MV-4-11 (cell line): ENCODE measurements at regions not wholly inside any gene's neighbourhood (a gene's known extent, or its start where the extent isn't known, plus 50 kb on each side); places are given as distances from the start of the nearest gene placed in this dataset.
A peak's percentile ranks its signal among the peaks of the same experiment; 100 is the strongest.
"Not testable (repeated sequence)": the region's sequence is repeated elsewhere in the genome, so short reads cannot be mapped to it uniquely, and the experiment has no call there.

Source experiments
- DNase-seq: peaks from one replicate; lab custom pipeline; 2025; lab: John Stamatoyannopoulos, UW

DNA sequence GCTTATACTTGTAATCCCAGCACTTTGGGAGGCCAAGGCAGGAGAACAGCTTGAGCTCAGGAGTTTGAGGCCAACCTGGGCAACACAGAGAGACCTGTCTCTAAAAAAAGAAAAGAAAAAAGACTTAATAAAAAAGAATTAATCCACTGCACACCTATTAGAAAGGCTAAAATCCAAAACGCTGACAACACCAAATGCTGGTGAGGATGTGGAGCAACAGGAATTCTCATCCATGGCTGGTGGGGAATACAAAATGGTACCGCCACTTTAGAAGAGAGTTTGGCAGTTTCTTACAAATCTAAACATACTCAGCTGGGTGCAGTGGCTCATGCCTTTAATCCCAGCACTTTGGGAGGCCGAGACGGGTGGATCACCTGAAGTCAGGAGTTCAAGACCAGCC is 110.0 kb upstream of the NDUFV2 start:
- DNase-seq: not testable (repeated sequence)

DNA sequence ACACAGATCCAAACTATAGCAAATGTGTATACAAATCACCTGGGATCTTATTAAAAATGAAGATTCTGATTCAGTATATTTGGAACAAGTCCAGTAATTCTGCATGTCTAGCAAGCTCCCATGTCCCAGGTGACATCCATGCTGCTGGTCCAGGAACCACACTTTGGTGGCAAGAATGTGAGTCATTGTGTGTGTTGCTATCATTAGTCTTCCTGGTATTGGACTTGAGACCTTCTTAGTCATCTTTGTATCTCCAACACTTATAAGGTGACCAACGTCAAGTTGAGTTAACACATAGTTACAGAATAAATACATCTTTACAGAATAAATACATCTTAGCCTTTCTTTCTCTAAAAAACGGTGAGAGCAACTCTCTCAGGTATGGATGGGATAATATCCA is 107.9 kb upstream of the NDUFV2 start:
- peak; percentile 1 for DNase-seq

- DNase-seq: no peak
Measured at GRCh38 chr18:8995096-8995495, 107.4 kb upstream of the NDUFV2 start.

GRCh38 chr18:8996771-8997432 is 105.6 kb upstream of the NDUFV2 start:
- DNase-seq: peak; percentile 82

DNA sequence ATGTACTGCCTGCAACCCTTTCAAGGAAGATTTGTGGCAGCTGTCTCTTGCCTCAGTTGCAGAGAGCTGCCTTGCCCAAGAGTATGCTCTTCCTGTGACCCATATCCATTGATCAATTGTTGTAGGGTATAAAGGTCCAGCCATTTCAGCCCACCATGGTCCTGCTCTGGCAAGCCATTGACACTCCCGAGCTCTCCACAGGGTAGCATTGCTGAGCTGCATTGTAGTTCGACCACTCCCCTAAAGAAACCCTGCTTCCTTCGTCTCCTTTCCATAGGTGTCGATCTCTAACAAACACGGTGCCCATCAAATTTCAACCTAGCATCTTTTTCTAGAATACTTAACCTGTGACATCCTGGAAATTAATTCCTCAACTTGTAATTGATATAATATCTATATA is 104.9 kb upstream of the NDUFV2 start:
- DNase-seq: no peak

GRCh38 chr18:8998481-8999217 is 103.8 kb upstream of the NDUFV2 start:
- no peak for DNase-seq

DNA sequence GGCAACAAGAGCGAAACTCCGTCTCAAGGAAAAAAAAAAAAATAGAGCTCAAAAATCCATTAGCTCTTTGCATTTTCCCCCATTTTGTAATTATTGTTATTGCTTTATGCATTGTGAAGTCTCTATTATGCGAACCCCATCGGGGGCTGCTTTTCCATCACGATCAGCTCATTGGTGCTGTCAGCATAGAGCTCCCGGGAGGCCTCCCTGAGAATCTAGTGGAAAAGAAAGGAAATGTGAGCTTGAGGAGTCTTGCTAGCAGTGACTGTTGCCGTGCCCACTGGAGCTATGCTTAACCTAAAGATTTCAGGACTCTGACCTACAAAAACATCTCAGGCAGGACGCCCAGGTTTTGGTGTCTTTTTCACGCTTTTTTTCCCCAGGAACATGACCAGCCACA is 102.6 kb upstream of the NDUFV2 start:
- no peak for DNase-seq

DNA sequence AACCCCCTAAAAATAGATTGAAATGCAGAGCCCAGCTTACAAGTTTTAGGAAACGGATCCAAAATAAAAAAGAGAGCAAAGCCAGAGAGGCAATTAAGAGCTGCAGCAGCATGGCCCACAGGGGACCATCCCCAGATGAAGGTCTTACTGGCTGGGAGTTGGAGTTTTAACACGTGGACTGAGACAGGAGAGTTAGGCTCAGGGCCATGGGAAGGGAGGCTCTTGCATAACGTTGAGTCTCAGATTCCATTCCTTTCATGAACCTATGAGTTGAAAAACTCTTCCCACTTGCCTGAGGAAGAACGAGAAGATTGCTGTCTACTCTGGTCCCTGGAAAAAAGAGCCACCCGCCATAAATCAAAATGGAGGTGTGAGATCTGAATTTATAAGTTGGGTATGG is 101.8 kb upstream of the NDUFV2 start:
- no peak for DNase-seq

DNA sequence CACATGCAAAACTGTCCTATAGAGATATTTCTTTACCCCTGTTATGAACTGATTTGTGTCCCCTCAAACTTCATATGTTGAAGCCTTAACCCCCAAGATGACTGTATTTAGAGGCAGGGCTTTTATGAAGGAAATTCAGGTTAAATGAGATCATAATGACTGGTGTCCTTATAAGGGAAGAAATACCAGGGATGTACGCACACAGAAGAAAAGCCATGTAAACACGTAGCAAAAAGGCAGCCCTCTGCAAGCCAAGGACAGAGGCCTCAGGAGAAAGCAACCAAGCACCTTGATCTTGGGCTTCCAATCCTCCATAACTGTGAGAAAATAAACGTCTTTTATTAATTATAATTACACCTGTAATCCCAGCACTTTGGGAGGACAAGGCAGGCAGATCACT is 101.3 kb upstream of the NDUFV2 start:
- DNase-seq: no peak

DNA sequence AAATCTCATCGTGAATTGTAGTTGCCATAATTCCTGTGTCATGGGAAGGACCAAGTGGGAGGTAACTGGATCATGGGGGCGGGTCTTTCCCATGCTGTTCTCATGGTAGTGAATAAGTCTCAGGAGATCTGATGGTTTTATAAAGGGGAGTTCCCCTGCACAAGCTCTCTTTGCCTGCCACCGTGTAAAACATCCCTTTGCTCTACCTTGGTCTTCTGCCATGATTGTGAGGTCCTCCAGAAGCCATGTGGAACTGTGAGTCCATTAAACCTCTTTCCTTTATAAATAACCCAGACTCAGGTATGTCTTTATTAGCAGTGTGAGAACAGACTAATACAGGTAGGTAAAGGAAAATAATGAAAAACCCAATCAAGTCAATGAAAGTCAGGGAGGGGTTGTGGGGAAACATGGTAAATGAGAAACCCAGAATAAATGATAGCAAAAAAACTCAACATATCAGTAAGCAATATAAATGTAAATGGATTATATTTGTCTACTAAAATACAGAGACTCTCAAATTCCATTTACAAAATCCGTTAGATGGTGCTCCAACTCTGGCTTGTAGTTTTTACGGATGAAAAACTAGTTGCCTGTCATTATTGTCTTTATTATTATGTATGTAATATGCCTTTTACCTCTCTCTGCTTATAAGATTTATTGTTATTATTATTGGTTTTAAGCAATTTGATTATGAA is 98.9 kb upstream of the NDUFV2 start:
- no peak for DNase-seq

- DNase-seq: not testable (repeated sequence)
Measured at GRCh38 chr18:9004308-9004707, 98.2 kb upstream of the NDUFV2 start.

DNA sequence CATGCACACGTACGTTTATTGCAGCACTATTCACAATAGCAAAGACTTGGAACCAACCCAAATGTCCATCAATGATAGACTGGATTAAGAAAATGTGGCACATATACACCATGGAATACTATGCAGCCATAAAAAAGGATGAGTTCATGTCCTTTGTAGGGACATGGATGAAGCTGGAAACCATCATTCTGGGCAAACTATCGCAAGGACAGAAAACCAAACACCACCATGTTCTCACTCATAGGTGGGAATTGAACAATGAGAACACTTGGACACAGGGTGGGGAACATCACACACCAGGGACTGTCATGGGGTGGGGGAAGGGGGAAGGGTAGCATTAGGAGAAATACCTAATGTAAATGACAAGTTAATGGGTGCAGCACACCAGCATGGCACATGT is 94.8 kb upstream of the NDUFV2 start:
- not testable (repeated sequence) for DNase-seq

GRCh38 chr18:9008200-9008708 is 94.2 kb upstream of the NDUFV2 start:
- no peak for DNase-seq

DNA sequence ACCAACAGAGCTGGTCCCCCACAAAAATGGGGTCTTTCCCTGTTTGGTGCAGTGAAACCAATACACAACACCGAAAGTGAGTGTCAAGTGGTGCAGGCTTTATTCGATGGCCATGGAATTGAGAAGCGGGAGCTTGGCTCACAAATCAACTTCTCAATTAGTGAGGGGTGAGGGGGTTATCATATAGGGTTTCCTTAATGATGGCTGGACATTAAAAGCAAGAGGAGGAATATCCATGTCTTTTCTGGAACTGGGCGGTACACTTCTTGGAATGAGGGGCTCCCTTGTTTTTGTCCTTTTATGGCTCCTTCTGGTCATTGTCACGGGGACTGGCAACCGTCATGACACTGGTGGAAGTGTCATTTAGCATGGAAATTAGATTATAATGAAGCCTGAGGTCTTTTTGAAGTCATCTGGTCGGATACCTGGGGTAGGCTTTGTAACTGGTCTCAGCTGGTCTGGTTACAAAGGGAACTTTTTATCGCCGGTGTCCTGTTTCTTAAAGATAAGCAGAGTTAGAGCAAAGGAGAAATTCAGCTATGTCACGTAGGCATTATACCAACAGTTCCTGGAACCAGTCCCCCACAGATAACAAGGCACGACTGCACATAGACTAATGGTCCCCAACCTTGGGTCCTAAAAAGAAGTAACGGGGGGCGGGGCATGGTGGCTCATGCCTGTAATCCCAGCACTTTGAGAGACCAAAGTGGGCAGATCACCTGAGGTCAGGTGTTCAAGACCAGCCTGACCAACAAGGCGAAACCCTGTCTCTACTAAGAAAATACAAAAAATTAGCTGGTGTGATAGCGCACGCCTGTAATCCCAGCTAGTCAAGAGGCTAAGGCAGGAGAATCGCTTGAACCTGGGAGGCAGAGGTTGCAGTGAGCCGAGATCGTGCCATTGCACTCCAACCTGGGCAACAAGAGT is 93.5 kb upstream of the NDUFV2 start:
- DNase-seq: no peak

DNA sequence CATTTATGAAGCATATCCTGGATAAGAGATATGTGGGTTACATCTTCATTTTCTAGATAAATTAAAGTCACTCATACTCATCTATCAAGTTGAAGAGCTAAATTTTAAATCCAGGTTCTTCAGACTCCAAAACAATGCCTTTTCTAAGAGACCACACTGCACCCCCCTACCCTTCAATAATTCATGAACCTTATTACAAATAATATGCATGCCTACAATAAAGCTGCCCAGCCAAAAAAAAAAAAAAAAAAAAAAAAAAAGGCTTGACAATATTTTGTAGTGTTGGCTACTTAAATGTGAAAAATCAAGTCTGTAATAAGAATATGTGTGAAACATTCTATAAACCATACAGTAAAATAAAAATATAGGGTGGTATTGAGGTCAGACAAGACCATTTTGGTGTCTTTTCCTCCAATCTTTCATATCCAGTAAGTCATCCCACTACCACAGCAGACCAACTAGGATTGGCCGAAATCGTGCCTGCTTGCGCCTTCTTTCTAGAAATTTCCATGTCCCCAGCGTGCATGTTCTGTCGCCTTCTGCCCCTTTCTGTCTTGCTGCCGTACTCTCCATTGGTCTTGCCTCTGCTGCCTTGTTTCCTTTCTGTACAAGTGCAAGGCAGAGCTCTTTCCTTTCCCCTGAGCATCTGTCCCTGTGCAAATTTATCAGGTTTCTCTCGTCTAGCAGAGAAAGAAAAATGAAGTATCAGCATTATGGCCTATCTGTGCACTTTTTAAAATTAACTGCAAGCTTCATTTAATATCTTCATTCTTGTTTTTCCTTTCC is 92.6 kb upstream of the NDUFV2 start:
- DNase-seq: no peak

DNA sequence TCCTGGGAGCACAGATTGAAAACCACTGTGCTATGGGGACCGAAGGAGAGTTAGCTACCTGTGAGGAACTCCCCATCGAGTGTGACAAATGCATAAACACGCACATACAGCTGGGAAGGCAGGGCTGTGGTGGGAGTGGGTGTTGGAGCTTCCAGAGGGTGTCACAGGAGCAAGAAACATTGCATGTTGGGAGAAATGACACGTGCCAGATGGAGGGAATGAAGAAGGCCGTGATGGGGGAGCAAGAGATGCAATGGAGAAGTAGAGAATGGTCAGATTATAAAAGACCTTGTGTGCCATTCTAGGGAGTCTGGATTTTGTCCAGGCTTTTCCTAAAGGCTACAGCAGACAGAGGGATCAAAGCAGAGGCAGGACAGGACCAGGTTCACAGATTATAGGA is 91.1 kb upstream of the NDUFV2 start:
- DNase-seq: no peak

DNA sequence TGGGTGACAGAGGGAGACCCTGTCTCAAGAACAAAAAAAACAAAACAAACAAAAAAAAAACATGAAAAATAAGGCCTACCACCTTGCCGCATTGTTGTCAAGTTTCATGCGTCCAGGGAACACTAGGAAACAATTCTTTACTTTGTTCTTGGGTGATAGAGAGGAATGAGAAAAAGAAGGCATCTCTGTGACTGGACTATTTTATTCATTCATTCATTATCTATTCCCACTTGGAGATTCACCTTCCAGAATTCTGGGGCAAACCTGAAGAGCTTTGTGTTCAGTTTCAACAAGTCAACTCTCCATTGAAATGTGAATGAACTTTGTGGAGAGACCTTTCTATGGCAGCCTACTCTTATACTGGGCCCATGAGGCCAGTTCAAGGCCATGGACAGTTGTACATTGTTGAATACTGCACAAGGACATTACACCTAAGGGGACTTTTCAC is 88.5 kb upstream of the NDUFV2 start:
- DNase-seq: no peak

DNA sequence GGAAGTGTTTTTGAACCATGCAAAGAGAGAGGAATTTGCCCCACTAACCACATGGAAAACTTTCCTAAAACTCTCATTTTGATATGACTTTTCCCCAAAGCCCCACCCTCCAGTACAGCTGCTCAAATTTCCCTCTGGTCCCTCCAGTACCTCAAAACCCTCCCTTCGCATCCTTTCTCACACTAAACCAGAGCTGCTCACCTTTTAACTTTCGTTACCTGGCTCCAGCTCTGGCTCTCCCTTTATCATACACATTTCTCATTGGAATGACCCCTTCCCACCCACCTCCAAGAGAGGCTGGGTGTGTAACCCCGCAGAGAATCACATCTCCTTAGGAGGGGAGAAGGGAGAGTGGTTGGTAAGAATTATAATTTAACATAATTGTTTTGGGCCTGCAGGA is 86.8 kb upstream of the NDUFV2 start:
- no peak for DNase-seq

DNA sequence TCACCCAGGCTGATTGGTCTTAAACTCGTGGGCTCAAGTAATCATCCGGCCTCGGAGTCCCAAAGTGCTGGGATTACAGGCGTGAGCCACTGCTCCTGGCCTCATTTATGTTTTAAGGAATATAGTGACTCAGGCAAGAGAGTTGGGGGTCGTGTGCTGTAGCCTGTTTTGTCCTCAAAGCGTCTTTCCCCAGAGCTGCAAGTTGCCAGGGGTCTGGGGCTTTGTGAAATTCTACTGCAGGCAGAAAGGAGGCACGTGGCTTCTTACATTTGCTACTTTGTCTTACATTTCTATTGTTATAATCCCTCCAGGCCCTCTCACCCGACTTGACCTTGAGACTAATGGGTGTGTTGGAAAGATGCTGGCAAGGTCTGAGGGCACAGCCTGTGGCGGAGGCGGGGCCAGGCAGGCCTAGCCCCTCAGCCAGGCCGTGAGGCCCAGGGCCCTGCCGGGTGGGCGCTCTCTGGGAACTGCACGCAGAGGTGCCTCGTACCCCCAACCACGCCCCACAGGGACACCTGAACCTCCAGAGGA is 85.8 kb upstream of the NDUFV2 start:
- no peak for DNase-seq

DNA sequence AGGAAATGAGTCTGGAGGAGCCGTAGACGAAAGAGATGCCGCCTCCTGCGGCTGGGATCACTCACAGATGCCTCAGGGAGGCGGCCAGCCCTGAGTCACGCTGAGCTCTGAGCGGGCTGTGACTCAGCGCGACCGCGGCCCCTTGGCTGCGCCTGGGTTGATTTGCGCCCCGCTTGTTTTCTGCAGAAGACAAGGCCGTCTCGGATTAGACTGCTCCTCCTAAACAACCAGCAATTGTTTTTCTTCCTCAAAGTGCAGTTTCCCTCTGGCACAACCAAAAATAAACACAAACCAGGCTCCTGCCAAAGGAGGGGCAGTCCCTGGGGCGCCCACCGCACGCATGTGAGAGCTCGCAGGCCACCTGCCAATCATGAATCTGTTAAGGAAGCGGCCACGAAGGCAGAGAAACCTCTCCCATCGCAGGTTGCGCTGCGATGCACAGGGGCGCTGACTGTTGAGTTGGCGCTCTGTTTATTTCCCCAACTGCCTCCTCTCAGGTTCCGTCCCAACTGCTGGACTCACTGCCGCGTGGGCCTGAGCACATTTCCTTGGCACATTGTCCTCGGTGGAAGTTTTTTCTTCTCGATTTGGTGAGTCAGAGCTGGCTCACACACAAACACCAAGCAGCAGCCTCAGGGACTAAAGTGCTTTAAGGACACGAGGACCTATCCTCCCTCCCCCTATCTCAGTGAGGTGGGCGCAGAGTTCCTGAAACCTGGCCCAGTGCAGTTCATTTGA is 85.2 kb upstream of the NDUFV2 start:
- peak; percentile 90 for DNase-seq
